DMS53 (cell line): ENCODE measurements at regions not wholly inside any gene's neighbourhood (a gene's known extent, or its start where the extent isn't known, plus 50 kb on each side); places are given as distances from the start of the nearest gene placed in this dataset.

Experiments
- DNase-seq: peaks from one replicate; lab custom pipeline; 2025; lab: John Stamatoyannopoulos, UW

DNA sequence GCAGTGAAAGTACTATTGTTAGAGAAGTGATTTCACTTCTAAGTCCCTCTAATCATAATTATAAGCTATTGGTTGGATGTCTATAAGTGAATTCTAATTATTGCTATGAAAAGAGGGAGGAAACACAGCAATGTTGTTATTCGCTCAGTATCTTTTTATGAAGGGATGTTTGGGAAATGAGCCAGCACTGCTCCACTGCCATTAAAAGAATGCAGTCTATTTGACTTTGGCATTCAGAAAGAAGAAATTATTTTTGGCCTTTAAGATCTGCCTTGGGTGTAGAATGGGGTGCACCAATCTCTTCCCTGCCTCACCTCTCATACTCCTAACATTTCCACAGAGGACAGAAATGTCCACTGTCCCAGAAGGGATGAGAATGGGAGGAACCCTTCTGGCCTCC lies 332.0 kb downstream of the SPATA31D1 start:
- DNase-seq: no peak

DNA sequence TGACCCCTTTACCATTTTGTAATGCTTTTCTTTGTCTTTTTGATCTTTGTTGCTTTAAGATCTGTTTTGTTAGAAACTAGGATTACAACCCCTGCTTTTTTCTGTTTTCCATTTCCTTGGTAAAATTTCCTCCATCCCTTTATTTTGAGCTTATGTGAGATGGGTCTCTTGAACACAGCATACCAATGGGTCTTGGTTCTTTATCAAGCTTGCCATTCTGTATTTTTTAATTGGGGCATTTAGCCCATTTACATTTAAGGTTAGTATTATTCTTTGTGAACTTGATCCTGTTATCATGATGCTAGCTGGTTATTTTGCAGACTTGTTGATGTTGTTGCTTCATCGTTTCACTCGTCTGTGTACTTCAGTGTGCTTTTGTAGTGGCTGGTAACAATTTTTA lies 337.3 kb downstream of the SPATA31D1 start:
- no peak for DNase-seq

DNA sequence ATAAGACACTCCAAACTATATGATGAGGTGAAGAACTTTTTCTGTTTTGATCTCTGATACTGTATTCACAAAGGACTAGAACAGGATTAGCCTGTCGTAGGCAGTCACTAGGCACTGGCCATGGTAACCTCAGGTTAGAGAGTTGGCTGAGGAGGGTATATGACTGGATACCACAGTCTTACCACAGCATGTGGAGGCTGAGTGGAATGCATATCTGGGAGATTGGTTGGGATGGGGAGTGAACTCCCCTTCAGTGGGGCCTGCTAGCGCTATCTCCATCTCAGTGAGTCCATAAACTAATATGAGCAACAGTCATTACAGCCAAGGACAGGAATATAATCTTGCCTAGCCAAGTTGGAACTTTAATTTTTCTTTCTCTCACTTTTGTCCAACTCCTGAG lies 339.1 kb downstream of the SPATA31D1 start:
- no peak for DNase-seq

DNA sequence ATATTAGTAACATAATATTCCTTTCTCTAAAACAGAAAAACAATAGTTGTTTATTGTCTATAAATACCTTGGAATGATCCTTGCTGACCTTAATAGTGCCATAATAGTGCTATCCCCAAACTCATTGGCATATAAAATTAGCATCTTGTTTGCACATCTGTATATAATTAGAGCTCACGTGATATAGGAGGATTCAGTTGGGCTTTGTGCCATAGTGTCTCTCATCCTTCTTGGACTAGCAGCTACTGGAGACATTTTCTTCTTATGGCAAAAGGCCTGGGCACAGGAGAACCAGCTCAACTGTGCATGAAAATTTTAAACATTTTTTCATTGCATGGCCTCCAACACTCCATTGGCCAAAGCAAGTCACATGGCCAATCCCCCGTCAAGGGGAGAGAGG lies 342.5 kb downstream of the SPATA31D1 start:
- no peak for DNase-seq

DNA sequence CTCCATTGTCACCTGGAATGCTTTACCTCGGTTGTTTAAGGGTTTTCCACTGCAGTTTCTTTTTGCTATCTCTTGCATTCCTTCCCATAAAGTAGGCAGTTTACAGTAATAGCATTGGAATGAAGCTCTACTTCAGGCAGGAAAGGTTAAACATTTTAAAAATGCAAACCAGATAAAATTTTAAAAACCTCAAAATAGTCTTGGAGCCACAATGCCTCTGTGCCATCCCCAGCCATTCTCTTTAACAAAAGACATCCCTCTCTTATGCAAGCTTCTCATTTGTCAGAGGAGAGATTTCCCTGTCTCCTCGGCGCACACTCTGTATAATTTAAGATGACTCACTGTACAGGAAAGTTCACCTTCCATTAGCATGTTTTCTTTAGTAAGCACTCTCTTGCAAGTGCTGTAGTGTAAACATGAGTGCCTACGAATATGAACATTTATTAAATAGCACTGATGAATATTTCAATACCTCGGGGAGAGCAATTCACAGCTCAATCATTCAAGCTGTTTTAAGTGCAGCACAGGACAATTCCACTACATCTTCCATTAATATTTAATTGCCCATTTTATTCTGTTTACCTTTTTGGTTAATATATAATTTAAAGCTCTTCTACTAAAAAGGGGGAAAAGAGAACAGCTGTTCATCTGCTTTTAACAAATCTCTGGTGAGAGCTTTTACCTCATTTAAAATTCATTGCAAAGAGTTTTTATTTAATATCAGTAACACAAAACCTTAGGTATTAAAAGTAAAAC lies 343.6 kb downstream of the SPATA31D1 start:
- DNase-seq: peak; percentile 71

DNA sequence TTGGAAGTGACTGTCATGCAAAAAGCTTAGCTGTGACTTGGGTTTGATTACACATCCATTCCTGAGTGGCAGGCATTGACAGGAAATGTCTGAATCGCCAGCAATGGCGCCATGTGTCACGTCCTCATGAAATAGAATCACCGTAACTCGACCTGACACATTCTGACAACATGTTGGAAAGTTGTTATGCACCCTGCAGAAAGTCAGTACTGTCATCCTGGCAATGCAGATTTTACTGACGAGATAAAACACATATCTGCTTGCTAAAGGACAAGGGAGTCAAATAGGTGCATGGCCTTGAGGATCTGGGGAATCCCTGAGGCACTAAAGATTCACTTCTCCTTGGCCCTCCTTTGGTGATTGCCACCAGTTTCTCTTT lies 344.2 kb downstream of the SPATA31D1 start:
- DNase-seq: peak; percentile 63

DNA sequence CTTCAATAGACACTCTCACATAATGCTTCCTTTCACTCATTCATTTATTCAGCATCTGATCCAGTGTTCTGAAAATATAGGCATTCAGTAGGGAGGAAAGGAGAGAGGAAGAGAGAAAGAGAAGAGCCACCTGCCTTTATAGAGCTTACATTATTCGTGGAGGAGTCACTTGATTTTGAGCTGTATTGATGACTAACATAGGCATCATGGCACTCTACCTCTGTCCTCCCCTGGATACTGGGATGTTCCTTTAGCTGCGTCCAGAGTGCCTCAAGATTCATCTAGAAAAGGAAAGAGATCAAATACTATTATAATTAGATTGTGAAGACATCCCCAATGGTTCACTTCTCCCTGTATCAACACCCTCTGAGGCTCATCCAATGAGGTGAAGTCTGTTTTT lies 345.1 kb downstream of the SPATA31D1 start:
- DNase-seq: peak; percentile 2

DNA sequence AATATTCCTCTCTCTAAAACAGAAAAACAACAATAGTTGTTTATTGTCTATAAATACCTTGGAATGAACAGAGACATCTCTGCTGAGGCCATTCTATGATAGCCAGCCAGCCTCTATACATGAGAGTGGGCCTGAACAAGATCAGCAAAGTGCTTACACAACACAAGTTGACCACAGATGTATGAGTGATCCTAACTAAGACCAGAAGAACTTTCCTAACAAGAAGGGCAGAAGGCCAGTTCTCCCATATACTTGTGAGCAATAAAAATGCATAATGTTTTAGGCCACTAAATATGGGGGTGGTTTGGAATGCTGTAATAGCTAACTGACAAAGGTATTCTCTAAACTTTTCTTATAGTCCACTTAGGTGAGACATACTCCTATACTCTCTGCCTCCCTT lies 345.7 kb downstream of the SPATA31D1 start:
- no peak for DNase-seq

DNA sequence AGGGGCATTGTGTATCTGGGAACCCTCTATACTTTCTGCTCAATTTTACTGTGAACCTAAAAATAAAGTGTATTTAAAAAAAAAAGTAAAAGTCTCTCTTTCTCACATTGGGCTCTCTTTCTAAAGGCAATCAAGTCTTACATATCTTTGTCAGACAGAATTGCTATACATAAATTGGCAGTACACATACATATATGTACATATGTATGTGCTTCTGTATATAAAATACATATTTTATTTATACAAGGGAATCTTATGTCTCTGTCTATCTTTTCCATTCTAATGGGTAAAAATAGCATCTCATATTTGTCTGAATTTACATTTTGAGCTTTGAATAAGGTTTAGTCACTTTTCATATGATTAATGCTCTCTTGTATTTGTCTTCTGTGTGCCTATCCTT lies 348.8 kb downstream of the SPATA31D1 start:
- DNase-seq: no peak

DNA sequence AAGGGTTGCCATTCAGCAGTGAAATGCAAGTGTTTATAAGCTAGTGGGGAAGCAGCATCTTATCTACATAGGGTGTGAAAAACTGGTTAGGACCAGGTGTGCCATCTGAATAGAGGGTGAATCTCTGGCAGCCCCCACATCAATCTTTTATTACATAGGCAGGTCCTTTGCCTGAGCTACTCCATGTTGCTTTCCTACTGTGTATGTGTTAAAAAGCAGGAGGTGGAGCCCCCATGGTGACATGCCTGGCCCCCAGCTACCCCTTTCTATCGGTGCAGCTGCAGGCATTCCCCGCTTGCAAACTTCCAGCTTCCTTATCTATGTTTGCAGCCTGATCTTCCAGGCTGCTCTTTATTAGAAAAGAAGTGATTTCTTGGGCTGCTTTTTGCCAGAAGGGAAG lies 353.5 kb downstream of the SPATA31D1 start:
- DNase-seq: no peak

DNA sequence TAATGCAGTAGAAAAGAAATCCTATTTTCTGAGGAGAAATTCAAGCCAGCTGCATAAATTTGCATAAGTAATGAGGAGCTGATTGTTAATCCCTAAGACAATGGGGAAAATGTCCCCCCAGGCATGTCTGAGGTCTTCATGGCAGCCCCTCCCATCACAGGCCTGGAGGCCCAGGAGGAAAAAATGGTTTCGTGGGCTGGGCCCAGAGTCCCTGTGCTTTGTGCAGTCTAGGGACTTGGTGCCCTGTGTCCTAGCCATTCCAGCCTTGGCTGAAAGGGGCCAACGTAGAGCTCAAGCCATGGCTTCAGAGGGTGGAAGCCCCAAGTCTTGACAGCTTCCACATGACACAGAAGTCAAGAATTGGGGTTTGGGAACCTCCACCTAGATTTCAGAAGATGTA lies 357.5 kb downstream of the SPATA31D1 start:
- no peak for DNase-seq

DNA sequence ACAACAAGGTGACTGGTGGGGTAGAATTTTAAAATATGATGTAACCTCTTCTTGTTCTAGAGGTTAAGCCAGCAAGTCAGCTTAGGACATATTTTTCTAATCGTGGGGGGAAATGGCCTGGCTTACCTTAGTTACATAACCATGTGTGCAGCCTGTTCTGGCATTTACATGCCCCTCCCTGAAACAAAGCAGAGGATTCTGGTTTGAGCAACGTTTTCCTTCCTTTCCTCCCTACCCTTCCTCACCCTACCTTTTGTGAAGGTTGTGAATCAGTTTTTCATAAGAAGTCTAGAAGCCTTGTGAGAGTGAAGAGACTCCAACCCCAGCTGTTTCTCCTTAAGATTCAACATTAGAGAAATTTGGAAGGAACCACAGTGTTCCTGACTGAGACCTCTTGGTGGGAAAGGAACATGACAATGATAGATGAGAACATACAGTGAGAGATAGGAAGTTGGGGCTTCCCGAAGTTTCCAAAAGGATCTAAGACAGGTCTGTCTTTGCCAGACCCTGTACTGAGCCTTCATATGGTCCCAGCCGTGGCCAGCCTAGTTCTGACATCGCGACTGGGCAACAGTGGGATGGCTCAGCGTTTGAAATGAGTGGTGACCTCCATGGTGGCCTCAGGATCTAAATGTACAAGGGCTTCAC lies 365.2 kb downstream of the SPATA31D1 start:
- DNase-seq: no peak

DNA sequence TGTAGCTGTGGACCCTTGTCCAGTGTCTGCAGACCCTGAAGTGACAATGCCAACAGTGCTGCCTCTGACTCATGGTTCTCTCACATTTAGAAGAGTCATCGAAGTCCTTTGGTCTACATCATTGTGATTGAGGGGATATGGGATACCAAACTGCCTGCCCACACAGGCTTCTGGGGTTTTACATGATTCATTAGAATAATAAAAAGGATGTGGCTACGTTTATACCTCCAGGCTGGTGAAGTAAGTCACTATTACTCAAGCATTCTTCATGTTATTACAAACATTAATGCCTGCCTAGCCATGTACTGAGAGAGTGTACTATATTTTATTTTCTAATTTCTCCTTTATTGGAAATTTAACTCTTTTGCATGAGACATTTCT lies 365.7 kb downstream of the SPATA31D1 start:
- no peak for DNase-seq

DNA sequence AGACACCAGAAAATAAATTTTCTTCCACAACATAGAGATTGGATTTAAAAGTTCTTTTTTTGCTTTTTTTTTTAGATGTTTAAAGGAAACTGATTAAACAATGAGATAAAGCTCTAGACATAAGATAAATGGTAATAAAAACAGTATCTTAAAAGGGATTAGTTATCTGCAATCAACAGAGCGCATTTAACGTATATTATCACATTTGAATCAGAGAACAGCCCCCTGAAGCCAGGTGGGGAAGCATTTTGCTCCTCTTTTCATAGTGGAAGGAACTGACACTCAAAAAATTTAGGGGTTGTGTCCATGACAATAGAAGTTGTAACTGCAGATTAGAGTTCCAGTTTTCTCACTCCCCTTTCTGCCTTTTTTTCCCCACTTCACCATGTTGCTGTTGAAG lies 367.6 kb downstream of the SPATA31D1 start:
- no peak for DNase-seq

DNA sequence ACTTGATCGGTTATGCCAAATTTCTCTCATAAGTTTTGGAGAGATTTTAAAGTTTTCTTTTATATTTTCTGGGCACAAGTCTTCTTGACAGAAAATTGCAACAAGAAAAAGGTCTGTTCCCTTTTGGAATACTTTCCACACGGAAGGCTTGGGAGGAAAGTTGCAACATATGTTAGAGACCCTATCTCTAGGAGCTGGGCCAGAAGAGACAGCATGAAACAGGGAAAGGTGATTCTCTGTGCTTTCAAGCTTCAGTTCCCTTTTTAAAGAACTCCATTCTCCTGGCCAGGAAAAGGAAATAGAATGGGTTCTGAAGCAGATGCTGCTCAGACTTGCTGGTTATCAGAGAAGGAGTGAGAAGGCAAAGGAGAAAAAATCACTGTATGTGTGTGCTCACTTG lies 368.3 kb downstream of the SPATA31D1 start:
- DNase-seq: no peak

DNA sequence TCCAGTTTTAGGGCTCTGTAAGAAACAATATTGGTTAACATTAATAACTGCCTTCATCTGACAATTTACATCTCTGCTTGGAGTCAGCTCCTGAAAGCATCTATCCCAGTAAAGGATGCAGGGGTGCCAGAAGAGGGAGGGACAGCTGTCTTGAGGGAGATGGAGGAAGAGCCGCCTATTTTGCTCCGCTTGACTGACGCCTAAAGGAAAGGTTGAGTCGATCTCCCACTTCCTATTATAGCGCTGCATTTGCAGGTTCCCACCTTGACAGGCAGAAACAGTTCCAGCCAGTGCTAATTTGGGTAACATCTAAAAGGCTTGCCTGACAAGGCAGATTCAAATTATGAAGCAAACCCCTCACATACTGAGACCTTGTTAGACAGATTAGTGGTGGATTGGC lies 374.6 kb downstream of the SPATA31D1 start:
- DNase-seq: no peak

DNA sequence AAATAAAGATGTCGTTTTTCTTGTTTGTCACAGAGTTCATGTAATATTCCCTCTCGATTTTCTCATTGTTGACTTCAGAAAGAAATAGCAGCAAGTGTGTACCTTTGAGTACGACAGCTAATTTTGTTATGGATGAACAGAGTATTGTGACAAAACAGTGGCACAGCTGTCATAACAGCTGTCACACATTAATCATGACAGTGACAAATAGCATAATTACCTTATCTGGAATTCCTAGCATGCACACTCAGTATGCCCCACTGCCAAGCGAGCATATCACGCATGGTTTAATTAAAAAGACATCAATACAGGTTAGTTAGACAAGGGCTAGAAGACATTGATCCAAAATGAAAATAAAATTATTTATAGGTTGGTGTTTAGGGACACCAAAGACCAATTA lies 375.1 kb downstream of the SPATA31D1 start:
- DNase-seq: no peak

DNA sequence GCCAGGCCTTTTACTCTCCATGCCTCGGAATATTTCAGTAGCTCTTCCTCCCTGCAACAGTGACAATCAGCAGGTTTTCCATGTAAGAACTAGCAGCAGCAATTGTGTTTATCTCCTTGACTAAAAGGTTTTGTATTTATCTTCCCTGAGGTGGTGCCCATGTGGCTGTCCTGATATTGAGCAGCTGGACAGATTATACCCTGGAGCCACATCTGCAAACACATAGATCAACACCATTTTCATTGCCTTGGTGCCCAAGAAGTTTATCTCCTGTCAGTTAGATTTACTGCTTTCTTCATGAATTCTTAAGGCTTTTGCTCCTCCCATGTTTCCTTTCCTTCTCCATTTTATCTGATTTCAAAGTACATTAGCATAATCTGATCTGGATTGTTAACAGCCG lies 378.4 kb downstream of the SPATA31D1 start:
- DNase-seq: no peak

DNA sequence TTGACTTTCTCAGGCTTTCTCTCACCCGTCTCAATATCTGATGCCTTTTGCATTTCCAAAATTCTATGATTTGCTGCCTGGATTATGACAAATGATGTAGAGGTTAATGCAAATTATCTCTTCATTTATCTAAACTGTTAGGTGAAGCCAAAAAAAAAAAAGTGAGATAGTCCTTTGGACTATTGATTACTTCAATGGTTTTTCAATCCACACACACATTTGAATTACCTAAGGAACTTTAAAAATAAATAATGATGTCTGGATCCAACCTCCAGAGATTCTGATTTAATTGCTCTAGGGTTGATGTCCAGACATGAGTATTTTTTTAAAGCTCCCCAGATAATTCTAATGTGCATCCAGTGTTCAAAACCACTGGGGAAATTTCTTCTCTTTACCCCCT lies 379.4 kb downstream of the SPATA31D1 start:
- no peak for DNase-seq

DNA sequence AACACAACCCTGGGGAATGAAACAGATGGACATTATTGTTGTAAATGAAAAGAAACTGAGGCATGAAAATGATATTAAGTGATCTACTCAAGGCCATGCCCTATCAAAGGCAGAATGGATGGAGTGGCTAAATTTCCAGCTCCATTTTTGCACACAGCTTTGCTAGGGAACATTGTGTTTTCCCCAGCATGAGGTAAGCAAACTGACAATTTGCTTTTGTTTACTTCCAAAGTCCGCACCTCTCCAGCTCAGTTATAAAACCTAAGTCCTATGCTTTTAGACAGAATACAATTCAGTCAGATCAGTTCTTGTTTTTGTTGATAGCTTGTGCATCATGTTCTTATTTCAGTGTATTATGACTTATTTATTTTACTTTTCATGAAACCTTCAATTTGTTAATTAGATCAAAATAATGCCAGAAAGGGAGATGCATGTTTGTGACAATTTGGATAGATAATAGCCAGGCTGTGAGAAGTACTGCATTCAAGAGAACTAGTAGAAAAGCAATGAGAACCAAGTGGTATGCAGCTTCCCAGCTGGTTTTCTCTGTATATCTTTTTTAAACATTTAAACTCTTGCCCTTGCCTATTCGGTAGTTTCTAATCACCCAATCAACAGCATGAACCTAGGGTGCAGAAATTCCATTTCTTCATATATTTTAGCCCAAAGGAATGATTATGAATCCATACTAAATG lies 380.8 kb downstream of the SPATA31D1 start:
- DNase-seq: no peak

DNA sequence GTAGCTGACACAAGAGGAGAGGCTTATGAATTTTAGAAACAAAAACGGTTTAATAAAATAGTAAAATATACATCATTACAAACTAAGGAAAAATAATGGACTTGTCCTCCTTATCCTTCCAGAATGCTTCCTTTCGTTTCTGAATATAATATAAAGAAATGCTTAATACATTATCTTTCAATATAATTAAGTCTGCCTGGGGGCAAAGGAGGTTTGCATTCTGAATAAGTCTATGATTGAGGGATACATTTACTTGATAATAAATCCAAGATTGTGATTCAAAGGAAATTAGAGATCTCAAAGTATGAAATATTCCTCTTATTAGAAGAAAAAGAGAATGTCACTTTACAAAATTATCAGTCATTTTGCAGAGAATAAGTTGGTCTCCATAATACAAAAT lies 386.5 kb downstream of the SPATA31D1 start:
- DNase-seq: no peak

DNA sequence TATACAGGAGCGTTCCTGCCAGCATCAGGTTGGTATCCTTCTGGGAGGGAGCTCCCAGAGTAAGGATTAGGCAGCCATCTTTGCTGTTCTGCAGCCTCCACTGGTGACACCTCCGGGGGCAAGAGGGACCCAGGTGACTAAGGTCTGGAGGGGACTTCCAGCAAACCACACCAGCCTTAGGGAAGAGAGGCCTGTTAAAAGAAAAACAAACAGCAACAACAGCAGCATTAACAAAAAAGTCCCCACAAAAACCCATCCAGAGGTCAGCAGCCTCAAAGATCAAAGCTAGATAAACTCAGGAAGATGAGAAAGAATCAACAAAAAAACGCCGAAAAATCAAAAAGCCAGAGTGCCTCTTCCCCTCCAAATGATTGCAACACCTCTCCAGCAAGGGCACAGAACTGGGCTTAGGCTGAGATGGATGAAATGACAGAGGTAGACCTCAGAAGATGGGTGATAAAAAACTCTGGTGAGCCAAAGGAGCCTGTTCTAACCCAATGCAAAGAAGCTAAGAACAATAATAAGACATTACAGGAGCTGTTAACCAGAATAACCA lies 388.2 kb downstream of the SPATA31D1 start:
- no peak for DNase-seq
